ENCODE measurements at regions not wholly inside any gene's neighbourhood (a gene's known extent, or its start where the extent isn't known, plus 50 kb on each side); places are given as distances from the start of the nearest gene placed in this dataset.

DNA sequence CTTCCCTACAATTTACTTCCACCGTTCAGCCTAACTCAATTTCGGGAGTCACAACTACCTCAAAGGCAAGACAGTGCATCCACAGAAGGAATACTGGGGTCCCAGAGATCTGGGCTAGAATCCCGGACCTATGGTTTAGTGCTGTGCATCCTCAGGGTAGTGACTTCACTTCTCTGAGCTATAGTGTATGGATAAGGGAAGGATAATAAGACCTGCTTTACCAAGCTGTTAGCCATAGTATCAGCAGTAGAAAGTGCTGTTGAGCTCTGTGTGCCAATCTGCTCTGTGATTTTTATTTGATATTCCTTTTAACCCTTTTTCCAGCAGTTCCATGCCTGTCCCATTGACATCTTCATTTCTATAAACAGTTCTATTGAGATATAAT, 1044.3 kb downstream of the BCL11B start:
- no peak for DNase-seq (ENCODE audit: low read depth in 2 of 2)

DNA sequence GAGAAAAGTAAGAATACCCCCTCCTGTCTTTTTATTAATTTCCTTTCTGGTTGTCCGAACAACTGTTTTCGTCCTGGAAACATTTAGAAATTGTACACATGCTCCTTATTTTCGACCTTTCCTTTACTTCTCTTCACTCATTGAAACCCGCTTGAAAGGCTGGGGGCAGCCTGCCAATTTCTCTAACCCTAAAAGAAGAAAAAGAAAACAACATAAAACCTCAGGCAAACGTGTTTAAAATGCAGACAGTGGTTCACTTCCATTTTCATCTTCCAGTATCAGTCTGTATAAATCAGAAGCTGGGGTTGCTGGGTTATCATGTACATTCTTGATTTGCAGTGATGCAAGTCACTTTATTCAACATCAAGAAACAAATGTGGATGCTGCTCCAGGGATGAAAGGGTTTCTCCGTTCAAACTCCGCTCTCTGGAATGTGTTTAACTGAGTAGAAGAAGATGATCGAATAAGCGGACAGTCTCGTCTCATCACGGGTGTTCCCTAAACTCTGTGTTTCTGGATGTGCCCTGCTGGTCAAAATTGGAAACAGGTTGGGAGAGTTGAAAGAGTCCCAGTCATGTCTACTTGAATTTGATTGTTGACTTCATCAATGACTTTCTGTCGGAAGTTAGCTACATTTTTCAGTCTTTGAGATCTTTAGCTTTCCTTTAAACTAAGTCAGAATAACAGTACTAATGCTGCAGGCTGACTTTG, 1042.2 kb downstream of the BCL11B start:
- no peak for DNase-seq (ENCODE audit: low read depth in 2 of 2)

- DNase-seq (ENCODE audit: low read depth in 2 of 2): no peak
Observed at GRCh38 chr14:98230411-98230810, 1041.6 kb downstream of the BCL11B start.

GRCh38 chr14:98231210-98231609, 1040.8 kb downstream of the BCL11B start:
- DNase-seq (ENCODE audit: low read depth in 2 of 2): no peak

GRCh38 chr14:98233656-98234055, 1038.3 kb downstream of the BCL11B start:
- no peak for DNase-seq (ENCODE audit: low read depth in 2 of 2)

GRCh38 chr14:98234208-98234607, 1037.8 kb downstream of the BCL11B start:
- no peak for DNase-seq (ENCODE audit: low read depth in 2 of 2)

- no peak for DNase-seq (ENCODE audit: low read depth in 2 of 2)
Observed at GRCh38 chr14:98236314-98236713, 1035.7 kb downstream of the BCL11B start.

- no peak for DNase-seq (ENCODE audit: low read depth in 2 of 2)
Observed at GRCh38 chr14:98237939-98238338, 1034.1 kb downstream of the BCL11B start.

- DNase-seq (ENCODE audit: low read depth in 2 of 2): no peak
Observed at GRCh38 chr14:98240376-98240775, 1031.6 kb downstream of the BCL11B start.

GRCh38 chr14:98242903-98243302, 1029.1 kb downstream of the BCL11B start:
- DNase-seq (ENCODE audit: low read depth in 2 of 2): no peak

DNA sequence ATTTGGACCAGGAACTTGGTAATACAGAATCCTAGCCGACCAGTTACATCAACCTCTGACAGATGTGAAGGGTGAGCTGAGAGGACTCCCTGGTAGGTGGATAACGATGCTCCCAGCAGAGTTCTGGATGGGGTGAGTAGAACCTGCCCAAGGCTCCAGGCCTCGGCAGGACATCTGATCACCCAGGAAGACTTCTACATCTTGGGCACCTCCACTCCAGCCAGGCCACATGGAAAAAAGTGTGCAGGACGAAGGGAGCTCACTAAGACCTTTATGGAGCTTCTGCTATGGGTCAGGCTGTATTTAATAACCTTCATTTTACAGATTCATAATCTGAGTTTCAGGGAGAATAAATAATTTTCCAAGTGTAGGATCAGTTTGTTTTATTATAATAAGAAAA, 1028.7 kb downstream of the BCL11B start:
- DNase-seq (ENCODE audit: low read depth in 2 of 2): no peak

- no peak for DNase-seq (ENCODE audit: low read depth in 2 of 2)
Observed at GRCh38 chr14:98244162-98244948, 1027.6 kb downstream of the BCL11B start.

- DNase-seq (ENCODE audit: low read depth in 2 of 2): no peak
Observed at GRCh38 chr14:98244966-98245569, 1026.9 kb downstream of the BCL11B start.

- DNase-seq (ENCODE audit: low read depth in 2 of 2): no peak
Observed at GRCh38 chr14:98249057-98249456, 1022.9 kb downstream of the BCL11B start.

GRCh38 chr14:98249476-98249875, 1022.5 kb downstream of the BCL11B start:
- no peak for DNase-seq (ENCODE audit: low read depth in 2 of 2)

- no peak for DNase-seq (ENCODE audit: low read depth in 2 of 2)
Observed at GRCh38 chr14:98252820-98253219, 1019.2 kb downstream of the BCL11B start.

- no peak for DNase-seq (ENCODE audit: low read depth in 2 of 2)
Observed at GRCh38 chr14:98259881-98260280, 1012.1 kb downstream of the BCL11B start.

DNA sequence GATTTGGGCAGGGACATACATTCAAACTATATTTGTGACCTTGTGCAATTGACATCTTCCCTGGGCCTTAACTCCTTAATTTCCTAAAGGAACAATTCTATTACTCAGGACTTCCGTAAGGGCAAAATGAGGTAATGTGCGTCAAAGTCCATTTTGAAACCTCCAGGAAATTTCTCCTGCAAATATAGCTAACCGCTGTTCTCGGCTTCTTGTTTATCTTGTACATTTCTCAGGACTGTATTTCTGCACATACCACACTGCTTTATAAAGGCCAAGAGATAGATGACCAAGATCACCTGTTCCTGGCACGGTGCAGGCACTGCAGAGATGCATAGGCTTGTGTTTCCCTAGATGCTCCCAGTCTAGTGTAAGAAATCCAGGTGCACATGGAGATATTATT, 1009.4 kb downstream of the BCL11B start:
- no peak for DNase-seq (ENCODE audit: low read depth in 2 of 2)

DNA sequence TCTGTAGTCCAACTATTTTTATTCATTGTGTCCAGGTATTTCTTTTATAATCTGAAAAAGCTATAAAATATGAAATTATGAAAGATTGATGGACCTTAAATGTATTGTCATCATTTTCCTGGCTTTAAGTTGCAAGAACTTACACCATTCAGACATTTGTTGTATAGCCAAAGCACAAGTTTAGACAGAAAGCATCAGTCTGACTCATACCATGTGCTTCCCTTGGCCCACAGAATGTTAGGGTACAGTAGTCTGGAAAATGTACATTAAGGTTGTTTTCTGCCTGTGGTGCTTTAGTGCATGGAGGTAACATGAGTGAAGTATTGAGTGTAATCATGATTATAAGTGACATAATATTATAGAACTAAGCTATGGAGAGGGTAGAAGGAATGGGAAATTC, 1002.5 kb downstream of the BCL11B start:
- no peak for DNase-seq (ENCODE audit: low read depth in 2 of 2)

DNA sequence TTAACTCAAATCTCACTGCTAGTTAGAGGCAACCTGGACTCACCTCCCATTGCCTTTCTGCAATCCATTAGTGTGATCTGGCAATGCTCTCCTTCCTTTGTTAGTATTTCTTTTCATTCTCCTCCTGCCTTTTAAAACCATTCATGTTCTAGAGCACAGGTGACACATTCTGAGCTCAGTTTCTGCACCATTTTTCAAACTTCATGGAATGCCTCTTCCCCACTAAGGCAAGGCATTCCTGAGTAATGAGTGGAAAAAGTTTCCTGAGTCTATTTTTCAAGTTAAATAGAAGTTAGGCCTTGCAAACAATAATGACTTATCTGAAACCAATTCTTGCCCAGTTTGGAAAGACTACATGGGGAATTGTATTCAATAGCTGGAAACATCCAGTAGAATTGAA, 1001.8 kb downstream of the BCL11B start:
- no peak for DNase-seq (ENCODE audit: low read depth in 2 of 2)

GRCh38 chr14:98274596-98274995, 997.4 kb downstream of the BCL11B start:
- no peak for DNase-seq (ENCODE audit: low read depth in 2 of 2)

- no peak for DNase-seq (ENCODE audit: low read depth in 2 of 2)
Observed at GRCh38 chr14:98278800-98279199, 993.2 kb downstream of the BCL11B start.

- no peak for DNase-seq (ENCODE audit: low read depth in 2 of 2)
Observed at GRCh38 chr14:98280436-98280835, 991.6 kb downstream of the BCL11B start.
